ENCODE measurements at regions not wholly inside any gene's neighbourhood (a gene's known extent, or its start where the extent isn't known, plus 50 kb on each side); places are given as distances from the start of the nearest gene placed in this dataset.
"Not testable (repeated sequence)": the region's sequence is repeated elsewhere in the genome, so short reads cannot be mapped to it uniquely, and the experiment has no call there.

GRCh38 chr13:63285426-63285825 lies 1869.8 kb upstream of the PCDH20 start:
- no peaks in the 10 kb centered on the region for H3K27me3 ChIP-seq (replicated peaks; ENCODE audit: insufficient read depth)
- intact Hi-C loops (cut with DNase I), result no loop called here
- no peak for DNase-seq (ENCODE audit: low spot score)
- H3K36me3 ChIP-seq, result no peaks in the 10 kb centered on the region
- no peak overlapping the region for H3K4me3 ChIP-seq
- no peak overlapping the region for H3K27ac ChIP-seq
- H3K9me3 ChIP-seq, result no peaks in the 10 kb centered on the region
- H3K4me1 ChIP-seq (replicated peaks), result no peaks in the 10 kb centered on the region
- 90% methylated on average over 1 of the region's 1 CpG for WGBS
- no peak for TF ChIP-seq POLR2AphosphoS5 (IDR thresholded peaks at IDR 0.05)
- no peak for TF ChIP-seq POLR2A (IDR thresholded peaks at IDR 0.05)
- no peak for TF ChIP-seq CTCF (IDR thresholded peaks at IDR 0.05)

DNA sequence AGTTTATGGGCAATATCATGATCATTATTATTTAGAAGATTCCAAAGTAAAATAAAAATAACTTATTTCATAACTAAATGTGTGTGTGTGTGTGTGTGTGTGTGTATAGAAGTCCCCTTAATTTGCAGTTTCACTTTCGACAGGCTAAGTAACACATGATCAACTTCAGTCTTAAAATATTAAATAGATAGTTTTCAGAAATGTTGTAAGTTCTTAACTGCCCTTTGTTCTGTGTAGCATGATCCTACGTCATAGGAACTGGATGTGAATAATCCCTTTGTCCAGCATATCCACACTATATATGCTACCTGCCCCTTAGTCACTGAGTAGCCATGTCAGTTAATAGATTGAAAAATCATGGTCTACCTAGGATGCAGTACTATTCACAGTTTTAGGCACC lies 1863.5 kb upstream of the PCDH20 start:
- no peaks in the 10 kb centered on the region for H3K9me3 ChIP-seq
- 47% methylated on average over 2 of the region's 2 CpGs for WGBS
- H3K27ac ChIP-seq, result no peak overlapping the region
- H3K4me3 ChIP-seq, result no peak overlapping the region
- no peaks in the 10 kb centered on the region for H3K4me1 ChIP-seq (replicated peaks)
- DNase-seq (ENCODE audit: low spot score), result no peak
- H3K27me3 ChIP-seq (replicated peaks; ENCODE audit: insufficient read depth), result no peaks in the 10 kb centered on the region
- intact Hi-C loops (cut with DNase I), result no loop called here
- H3K36me3 ChIP-seq, result no peaks in the 10 kb centered on the region
- TF ChIP-seq POLR2A (IDR thresholded peaks at IDR 0.05), result no peak
- no peak for TF ChIP-seq POLR2AphosphoS5 (IDR thresholded peaks at IDR 0.05)
- TF ChIP-seq CTCF (IDR thresholded peaks at IDR 0.05), result no peak

GRCh38 chr13:63274772-63275171 lies 1859.1 kb upstream of the PCDH20 start:
- intact Hi-C loops (cut with DNase I), result no loop called here
- 82% methylated on average over 1 of the region's 1 CpG for WGBS

GRCh38 chr13:63249411-63250187 lies 1834.0 kb upstream of the PCDH20 start:
- no peak overlapping the region for H3K27ac ChIP-seq
- WGBS, result 80% methylated on average over 9 of the region's 9 CpGs
- TF ChIP-seq CTCF (IDR thresholded peaks at IDR 0.05), result no peak
- TF ChIP-seq POLR2A (IDR thresholded peaks at IDR 0.05), result no peak
- no peak for TF ChIP-seq POLR2AphosphoS5 (IDR thresholded peaks at IDR 0.05)
- no peak overlapping the region for H3K4me3 ChIP-seq
- H3K9me3 ChIP-seq, result no peaks in the 10 kb centered on the region
- intact Hi-C loops (cut with DNase I), result no loop called here
- H3K4me1 ChIP-seq (replicated peaks), result no peaks in the 10 kb centered on the region
- H3K36me3 ChIP-seq, result no peaks in the 10 kb centered on the region
- no peaks in the 10 kb centered on the region for H3K27me3 ChIP-seq (replicated peaks; ENCODE audit: insufficient read depth)
- no peak for DNase-seq (ENCODE audit: low spot score)

More at GRCh38 chr13:63274772-63275171, 1859.1 kb upstream of the PCDH20 start:
- Histone ChIP-seq H3K27me3 (replicated peaks; ENCODE audit: insufficient read depth) (no peaks in the 10 kb centered on the region), H3K36me3 (no peaks in the 10 kb centered on the region), H3K27ac (no peak overlapping the region), H3K4me3 (no peak overlapping the region), H3K4me1 (replicated peaks) (no peaks in the 10 kb centered on the region), H3K9me3 (no peaks in the 10 kb centered on the region)
- TF ChIP-seq POLR2A (IDR thresholded peaks at IDR 0.05), result no peak
- TF ChIP-seq POLR2AphosphoS5 (IDR thresholded peaks at IDR 0.05), result no peak
- no peak for TF ChIP-seq CTCF (IDR thresholded peaks at IDR 0.05)
- DNase-seq (ENCODE audit: low spot score), result no peak

DNA sequence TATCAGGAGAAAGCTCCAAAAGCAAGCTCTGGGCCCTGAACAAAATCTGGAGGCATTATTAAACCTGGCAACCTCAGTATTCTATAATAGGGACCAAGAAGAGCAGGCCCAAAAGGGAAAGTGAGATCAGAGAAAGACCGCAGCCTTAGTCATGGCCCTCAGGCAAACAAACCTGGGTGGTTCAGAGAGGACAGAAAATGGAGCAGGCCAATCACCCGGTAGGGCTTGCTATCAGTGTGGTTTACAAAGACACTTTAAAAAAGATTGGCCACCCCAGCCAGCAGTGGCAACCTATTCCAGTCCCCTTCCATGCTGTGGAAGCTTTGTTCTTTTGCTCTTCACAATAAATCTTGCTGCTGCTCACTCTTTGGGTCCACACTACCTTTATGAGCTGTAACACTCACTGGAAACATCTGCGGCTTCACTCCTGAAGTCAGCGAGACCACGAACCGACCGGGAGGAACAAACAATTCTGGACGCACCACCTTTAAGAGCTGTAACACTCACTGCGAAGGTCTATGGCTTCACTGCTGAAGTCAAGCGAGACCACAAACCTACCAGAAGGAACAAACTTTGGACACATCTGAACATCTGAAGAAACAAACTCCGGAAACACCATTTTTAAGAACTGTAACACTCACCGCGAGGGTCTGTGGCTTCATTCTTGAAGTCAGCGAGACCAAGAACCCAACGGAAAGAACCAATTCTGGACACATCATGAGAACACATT lies 1821.2 kb upstream of the PCDH20 start:
- H3K9me3 ChIP-seq; H3K36me3 ChIP-seq; intact Hi-C loops (cut with DNase I); H3K4me3 ChIP-seq; H3K4me1 ChIP-seq (replicated peaks); H3K27ac ChIP-seq; DNase-seq (ENCODE audit: low spot score); H3K27me3 ChIP-seq (replicated peaks; ENCODE audit: insufficient read depth): not testable (repeated sequence)
- 90% methylated on average over 15 of the region's 15 CpGs for WGBS

GRCh38 chr13:63218596-63218995 lies 1802.9 kb upstream of the PCDH20 start:
- H3K4me1 ChIP-seq (replicated peaks); H3K36me3 ChIP-seq; DNase-seq (ENCODE audit: low spot score); H3K9me3 ChIP-seq; intact Hi-C loops (cut with DNase I); H3K27me3 ChIP-seq (replicated peaks; ENCODE audit: insufficient read depth); H3K4me3 ChIP-seq; H3K27ac ChIP-seq: not testable (repeated sequence)
- 89% methylated on average over 3 of the region's 3 CpGs for WGBS

Measured in prostate gland (tissue), 2 donors.